Right lobe of liver (tissue), 4 donors: ENCODE measurements at regions not wholly inside any gene's neighbourhood (a gene's known extent, or its start where the extent isn't known, plus 50 kb on each side); places are given as distances from the start of the nearest gene placed in this dataset.

Experiments used
- CTCF ChIP-seq, 4 donors: fragments of 200-600 bp in 3 of 4; fragments of 450-650 bp in 1 of 4; IDR thresholded peaks; one replicate each; pipeline versions ENCODE4 v1.5.1 to v1.8.0; 2016 to 2022; ENCODE audit warnings: antibody characterized with exemption in 4 of 4, mild to moderate bottlenecking in 2 of 4
- POLR2A ChIP-seq: fragments of 450-650 bp; IDR thresholded peaks from one replicate; pipeline ENCODE4 v1.6.1; 2017; ENCODE audit warnings: antibody characterized with exemption, mild to moderate bottlenecking
- donor health status: DM: no; HTN: no; CAD: no.
- donor health status: DM: no; HTN: no; CAD: no.
- donor health status: DM: no; HTN: yes; CAD: no.

GRCh38 chr5:71834601-71835000, 115.5 kb downstream of the CARTPT start:
- no peak for TF ChIP-seq CTCF (IDR thresholded peaks at IDR 0.05)
- no peak for TF ChIP-seq POLR2A
